Limb (tissue), 2 donors: ENCODE measurements at regions not wholly inside any gene's neighbourhood (a gene's known extent, or its start where the extent isn't known, plus 50 kb on each side); places are given as distances from the start of the nearest gene placed in this dataset.
"Not testable (repeated sequence)": the region's sequence is repeated elsewhere in the genome, so short reads cannot be mapped to it uniquely, and the experiment has no call there.

ENCODE experiments used
- DNase-seq, 2 donors: peaks; one replicate each; pipeline ENCODE4 v3.0.0-alpha.2; 2016; ENCODE audit errors: extremely low spot score in 2 of 2

- no peak for DNase-seq
These were observed 975.7 kb upstream of the WWC1 start for GRCh38 chr5:167315762-167316161.

GRCh38 chr5:167317884-167318283 is 973.6 kb upstream of the WWC1 start:
- no peak for DNase-seq

GRCh38 chr5:167319243-167319642 is 972.2 kb upstream of the WWC1 start:
- no peak for DNase-seq

GRCh38 chr5:167320019-167320418 is 971.4 kb upstream of the WWC1 start:
- no peak for DNase-seq

GRCh38 chr5:167332309-167332708 is 959.1 kb upstream of the WWC1 start:
- no peak for DNase-seq

- DNase-seq = no peak
These were observed 955.3 kb upstream of the WWC1 start for GRCh38 chr5:167336161-167336560.

- no peak for DNase-seq
These were observed 952.2 kb upstream of the WWC1 start for GRCh38 chr5:167339205-167339604.

- DNase-seq = no peak
These were observed 945.0 kb upstream of the WWC1 start for GRCh38 chr5:167346461-167346860.

- no peak for DNase-seq
These were observed 943.1 kb upstream of the WWC1 start for GRCh38 chr5:167348251-167348926.

- no peak for DNase-seq
These were observed 942.5 kb upstream of the WWC1 start for GRCh38 chr5:167348980-167349379.

- no peak for DNase-seq
These were observed 940.1 kb upstream of the WWC1 start for GRCh38 chr5:167351316-167351715.

- no peak for DNase-seq
These were observed 938.6 kb upstream of the WWC1 start for GRCh38 chr5:167352801-167353200.

GRCh38 chr5:167355346-167355745 is 936.1 kb upstream of the WWC1 start:
- no peak for DNase-seq

- DNase-seq = no peak
These were observed 935.1 kb upstream of the WWC1 start for GRCh38 chr5:167356374-167356773.

GRCh38 chr5:167358868-167359492 is 932.5 kb upstream of the WWC1 start:
- no peak for DNase-seq

GRCh38 chr5:167361795-167362194 is 929.6 kb upstream of the WWC1 start:
- no peak for DNase-seq

GRCh38 chr5:167363065-167363464 is 928.4 kb upstream of the WWC1 start:
- DNase-seq = no peak

- DNase-seq = no peak
These were observed 916.3 kb upstream of the WWC1 start for GRCh38 chr5:167375125-167375524.

GRCh38 chr5:167378894-167379723 is 912.3 kb upstream of the WWC1 start:
- DNase-seq = no peak

- DNase-seq = no peak
These were observed 910.0 kb upstream of the WWC1 start for GRCh38 chr5:167381457-167381856.

- no peak for DNase-seq
These were observed 901.9 kb upstream of the WWC1 start for GRCh38 chr5:167389537-167389936.

- DNase-seq = not testable (repeated sequence)
These were observed 900.2 kb upstream of the WWC1 start for GRCh38 chr5:167391286-167391685.

- DNase-seq = no peak
These were observed 899.2 kb upstream of the WWC1 start for GRCh38 chr5:167392240-167392639.
